ENCODE measurements at regions not wholly inside any gene's neighbourhood (a gene's known extent, or its start where the extent isn't known, plus 50 kb on each side); places are given as distances from the start of the nearest gene placed in this dataset.

DNA sequence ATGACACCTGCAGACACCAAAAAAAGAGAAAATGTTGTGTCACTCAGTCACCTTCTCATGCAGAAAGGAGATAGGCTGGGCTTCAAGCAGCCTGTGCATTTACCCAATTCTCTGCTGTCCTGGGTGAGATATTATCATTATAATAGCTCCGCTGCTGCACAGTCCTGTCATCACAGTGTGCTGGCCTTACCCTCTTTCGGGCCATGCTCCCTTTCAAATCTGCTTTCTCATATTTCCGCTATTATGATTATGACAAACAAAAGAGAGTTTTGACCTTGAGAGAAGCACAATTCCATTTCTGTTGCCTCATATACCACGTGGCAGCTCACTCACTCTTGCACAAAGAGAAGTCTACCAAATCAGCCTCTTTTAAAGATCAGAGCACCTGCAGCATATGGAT, 1350.1 kb upstream of the ACO1 start:
- peaks cover 0 to 19% (median 8%) of the 10 kb centered on the region in 4 experiments; a peak in 4 of 7 replicates for H3K4me1 ChIP-seq (replicated peaks in 1 of 4; ENCODE audit: control insufficient read depth in 3 of 4, insufficient read depth in 4 of 4, low read length in 3 of 4)
- no peak overlapping the region for H2AK5ac ChIP-seq (ENCODE audit: low read depth, low read length)
- 44% methylated on average over 4 of the region's 4 CpGs; no CpG with 5 or more reads in 1 of the 2 experiments for WGBS, 2 experiments (ENCODE audit: extremely low coverage in 1 of 2, insufficient coverage in 1 of 2, insufficient read length in 1 of 2, insufficient replicate concordance in 2 of 2, low coverage in 1 of 2, low lambda C conversion rate in 2 of 2, missing lambda C conversion rate in 1 of 2)
- 0 out of 2 replicates have a peak overlapping the region, but pooled peaks have one; percentile 65 for H2AFZ ChIP-seq (ENCODE audit: low read length)
- no peaks in the 10 kb centered on the region for H3K27me3 ChIP-seq (replicated peaks in 1 of 4; ENCODE audit: control insufficient read depth in 3 of 4, extremely low read depth in 1 of 4, insufficient read depth in 3 of 4, low read length in 3 of 4)
- ChIA-PET POLR2A (ENCODE audit: partially characterized antibody) (no interaction called here), CTCF (ENCODE audit: partially characterized antibody) (no interaction called here)
- no peak overlapping the region for H2BK20ac ChIP-seq (ENCODE audit: low read length)
- no peaks in the 10 kb centered on the region for H3K36me3 ChIP-seq (ENCODE audit: control insufficient read depth in 2 of 4, insufficient read depth in 4 of 4, low read length in 3 of 4)
- no peak overlapping the region for H3K4ac ChIP-seq (replicated peaks; ENCODE audit: insufficient read length, low read depth, low read length)
- no peak overlapping the region for H4K91ac ChIP-seq (replicated peaks; ENCODE audit: insufficient read length, low read length)
- H4K20me1 ChIP-seq (replicated peaks in 1 of 2; ENCODE audit: control insufficient read depth in 1 of 2, insufficient read depth in 2 of 2, low read length in 2 of 2): no peaks in the 10 kb centered on the region
- no peak overlapping the region for H2BK120ac ChIP-seq (replicated peaks; ENCODE audit: low read depth, low read length)
- no peaks in the 10 kb centered on the region for H3K23me2 ChIP-seq (ENCODE audit: low read depth, low read length)
- H3K18ac ChIP-seq (ENCODE audit: extremely low read depth, low read length): no peak overlapping the region
- no peak for FAIRE-seq
- H3K4me3 ChIP-seq (ENCODE audit: extremely low read depth in 1 of 4, insufficient read depth in 2 of 4, low read depth in 3 of 4, low read length in 4 of 4): no peak overlapping the region
- 0 out of 4 replicates have a peak overlapping the region, but pooled peaks of 1 of the 2 experiments have one; percentile 26 for H3K4me2 ChIP-seq (ENCODE audit: insufficient read depth in 1 of 2, low read depth in 2 of 2, low read length in 2 of 2)
- no peak overlapping the region for H3K56ac ChIP-seq (replicated peaks; ENCODE audit: insufficient read length, low read depth, low read length)
- no peak overlapping the region for H2BK12ac ChIP-seq (ENCODE audit: low read depth, low read length)
- H3K27ac ChIP-seq (ENCODE audit: low read depth, low read length): no peak overlapping the region
- H2BK15ac ChIP-seq (ENCODE audit: low read length): no peak overlapping the region
- H3K9ac ChIP-seq (replicated peaks in 1 of 4; ENCODE audit: extremely low read depth in 1 of 4, low read depth in 3 of 4, low read length in 3 of 4): no peak overlapping the region
- no peak overlapping the region for H4K8ac ChIP-seq (ENCODE audit: extremely low read depth, insufficient read depth, low read length)
- H3K79me1 ChIP-seq (ENCODE audit: low read depth, low read length): no peaks in the 10 kb centered on the region
- H3K9me3 ChIP-seq (ENCODE audit: insufficient read depth in 2 of 2, low read depth in 1 of 2, low read length in 1 of 2): no peaks in the 10 kb centered on the region
- H4K5ac ChIP-seq (ENCODE audit: insufficient read length, low read depth, low read length): no peak overlapping the region
- H2BK5ac ChIP-seq (ENCODE audit: low read depth, low read length): peak overlapping the region; percentile 9; the same call in 1 of the 2 replicates
- DNase-seq (ENCODE audit: low read depth in 1 of 2, low spot score in 2 of 2): no peak
- H3K23ac ChIP-seq (ENCODE audit: insufficient read length): no peak overlapping the region
- H3K14ac ChIP-seq (ENCODE audit: insufficient read length): no peak overlapping the region
- no peaks in the 10 kb centered on the region for H3K79me2 ChIP-seq (ENCODE audit: control insufficient read depth in 1 of 2, insufficient read depth in 2 of 2, low read length in 2 of 2)
- TF ChIP-seq TEAD4 (IDR thresholded peaks at IDR 0.05; ENCODE audit: low read depth, low read length): no peak
- TF ChIP-seq CREB1 (IDR thresholded peaks at IDR 0.05): no peak
- TF ChIP-seq KDM1A (IDR thresholded peaks at IDR 0.05; ENCODE audit: borderline replicate concordance, low read length): no peak
